Mesendoderm (in vitro differentiated cells): ENCODE measurements at regions not wholly inside any gene's neighbourhood (a gene's known extent, or its start where the extent isn't known, plus 50 kb on each side); places are given as distances from the start of the nearest gene placed in this dataset.
A peak's percentile ranks its signal among the peaks of the same experiment; 100 is the strongest.

Source experiments
- DNase-seq: peaks from one replicate; pipeline ENCODE4 v3.0.0; 2013
- H2AK5ac ChIP-seq: 2 replicates; pipeline ENCODE4 v1.6.1; 2013; ENCODE audit warnings: low read length, inconsistent platforms
- H2BK120ac ChIP-seq: 2 replicates; pipeline ENCODE4 v1.6.1; 2013; ENCODE audit warnings: low read depth, mild to moderate bottlenecking, low read length, moderate library complexity, mixed read lengths
- H2BK15ac ChIP-seq: replicated peaks from 2 replicates; pipeline ENCODE4 v1.6.1; 2013; ENCODE audit warnings: low read depth, mild to moderate bottlenecking, moderate library complexity
- H2BK5ac ChIP-seq: 2 replicates; pipeline ENCODE4 v1.6.1; 2013; ENCODE audit warnings: low read length, inconsistent platforms
- H3K18ac ChIP-seq: 2 replicates; pipeline ENCODE4 v1.6.1; 2013; ENCODE audit warnings: mild to moderate bottlenecking, low read length, mixed read lengths
- H3K23ac ChIP-seq: one replicate; pipeline ENCODE4 v1.6.1; 2013; ENCODE audit warnings: low read length
- H3K27ac ChIP-seq: 2 replicates; pipeline ENCODE4 v1.5.1; 2013; ENCODE audit warnings: low read depth, mild to moderate bottlenecking, inconsistent platforms, low read length, moderate library complexity
- H3K27me3 ChIP-seq: 2 replicates; pipeline ENCODE4 v1.6.1; 2013; ENCODE audit warnings: low read length, control low read depth, mild to moderate bottlenecking, inconsistent platforms; ENCODE audit not compliant: insufficient read depth, poor library complexity
- H3K36me3 ChIP-seq: 2 replicates; pipeline ENCODE4 v1.6.1; 2013; ENCODE audit warnings: low read length, inconsistent platforms; ENCODE audit not compliant: control insufficient read depth, insufficient read depth
- H3K4ac ChIP-seq: one replicate; pipeline ENCODE4 v1.6.1; 2013; ENCODE audit warnings: low read depth, mild to moderate bottlenecking, low read length, moderate library complexity
- H3K4me1 ChIP-seq: 2 replicates; pipeline ENCODE4 v1.6.1; 2013; ENCODE audit warnings: low read depth, low read length, inconsistent platforms; ENCODE audit not compliant: control insufficient read depth
- H3K4me2 ChIP-seq: 2 replicates; pipeline ENCODE4 v1.6.1; 2013; ENCODE audit warnings: low read length
- H3K4me3 ChIP-seq: 2 replicates; pipeline ENCODE4 v1.5.1; 2013; ENCODE audit warnings: mild to moderate bottlenecking, low read length
- H3K56ac ChIP-seq: one replicate; pipeline ENCODE4 v1.6.1; 2013; ENCODE audit warnings: low read length
- H3K79me1 ChIP-seq: 2 replicates; pipeline ENCODE4 v1.6.1; 2013; ENCODE audit warnings: low read length, inconsistent platforms
- H3K79me2 ChIP-seq: 2 replicates; pipeline ENCODE4 v1.6.1; 2013; ENCODE audit warnings: mild to moderate bottlenecking, low read length; ENCODE audit not compliant: control insufficient read depth, insufficient read depth
- H3K9ac ChIP-seq: 2 replicates; pipeline ENCODE4 v1.6.1; 2013; ENCODE audit warnings: low read length, inconsistent platforms
- H4K5ac ChIP-seq: one replicate; pipeline ENCODE4 v1.6.1; 2013; ENCODE audit warnings: low read length
- H4K8ac ChIP-seq: one replicate; pipeline ENCODE4 v1.6.1; 2013; ENCODE audit warnings: low read depth, mild to moderate bottlenecking, control low read depth, low read length, moderate library complexity
- WGBS: extraction: QIAGEN DNeasy Blood & Tissue Kit; methylation state at CpG from one replicate; pipeline ENCODE4 v1.1.7; 2013; ENCODE audit warnings: low lambda C conversion rate, missing lambda C conversion rate; ENCODE audit not compliant: insufficient coverage; ENCODE audit errors: extremely low coverage; 5-methylcytosine and 5-hydroxymethylcytosine counted together

DNA sequence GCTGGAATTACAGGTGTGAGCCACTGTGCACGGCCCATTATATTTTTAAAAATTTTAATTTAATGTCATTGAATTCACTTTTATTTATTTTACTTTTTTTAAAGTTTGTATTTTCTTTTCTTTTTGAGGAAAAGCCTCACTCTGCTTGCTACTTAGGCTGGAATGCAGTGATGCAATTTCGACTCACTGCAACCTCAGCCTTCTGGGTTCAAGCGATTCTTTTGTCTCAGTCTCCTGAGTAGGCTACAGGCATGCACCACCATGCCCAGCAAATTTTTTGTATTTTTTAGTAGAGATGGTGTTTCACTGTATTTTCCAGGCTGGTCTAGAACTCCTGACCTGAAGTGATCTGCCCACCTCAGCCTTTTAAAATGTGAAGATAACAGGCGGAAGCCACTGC is 277.5 kb upstream of the HSFY2 start:
- Histone ChIP-seq H4K5ac (no peak overlapping the region), H2BK15ac (no peak overlapping the region), H3K4me1 (no peaks in the 10 kb centered on the region), H3K27me3 (no peaks in the 10 kb centered on the region), H3K56ac (no peak overlapping the region), H4K8ac (no peak overlapping the region), H3K4me3 (no peak overlapping the region), H3K79me2 (no peaks in the 10 kb centered on the region), H3K9ac (no peak overlapping the region), H3K4ac (no peak overlapping the region), H2BK5ac (no peak overlapping the region), H2BK120ac (no peak overlapping the region), H3K36me3 (no peaks in the 10 kb centered on the region), H3K18ac (no peak overlapping the region), H3K23ac (no peak overlapping the region), H3K27ac (no peak overlapping the region), H3K79me1 (no peaks in the 10 kb centered on the region), H2AK5ac (no peak overlapping the region), H3K4me2 (no peak overlapping the region)
- no peak for DNase-seq
- WGBS, result no CpG with 5 or more reads among the region's 4 CpGs

DNA sequence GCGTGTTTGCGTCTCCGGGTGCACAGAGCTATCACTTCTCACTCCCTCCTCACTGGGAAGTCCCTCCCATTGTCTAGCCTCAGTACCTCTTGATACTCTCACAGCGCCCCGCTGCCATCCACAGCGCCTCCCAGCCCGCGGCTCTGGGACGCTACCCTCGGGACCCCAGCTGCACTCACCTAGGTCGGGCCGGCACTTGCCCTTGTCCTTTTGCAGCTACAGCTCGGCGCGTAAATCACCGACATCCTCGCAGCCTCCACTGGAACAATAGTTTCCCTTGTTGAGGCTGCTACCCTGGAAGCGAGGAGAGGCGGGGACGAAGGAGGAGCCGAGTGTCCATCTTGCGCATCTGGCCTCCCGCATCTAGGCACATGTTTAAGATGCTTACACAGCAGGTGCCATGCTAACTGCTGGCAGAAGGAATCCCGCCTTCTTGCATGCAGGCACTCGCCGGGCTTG is 269.5 kb upstream of the HSFY2 start:
- H3K79me1 ChIP-seq, result no peaks in the 10 kb centered on the region
- no peak overlapping the region for H3K4me3 ChIP-seq
- H2AK5ac ChIP-seq, result no peak overlapping the region
- no peak overlapping the region for H3K23ac ChIP-seq
- no CpG with 5 or more reads among the region's 26 CpGs for WGBS
- DNase-seq, result peak; percentile 80
- H3K9ac ChIP-seq, result peak overlapping the region; percentile 27
- no peak overlapping the region for H3K18ac ChIP-seq
- H4K8ac ChIP-seq, result no peak overlapping the region
- peak overlapping the region; percentile 34 for H3K4me2 ChIP-seq
- no peak overlapping the region for H2BK5ac ChIP-seq
- H3K79me2 ChIP-seq, result no peaks in the 10 kb centered on the region
- H3K27me3 ChIP-seq, result no peaks in the 10 kb centered on the region
- no peak overlapping the region for H3K27ac ChIP-seq
- H2BK120ac ChIP-seq, result no peak overlapping the region
- no peak overlapping the region for H4K5ac ChIP-seq
- H3K56ac ChIP-seq, result peak overlapping the region; percentile 64
- H3K36me3 ChIP-seq, result no peaks in the 10 kb centered on the region
- H3K4ac ChIP-seq, result no peak overlapping the region
- no peak overlapping the region for H2BK15ac ChIP-seq
- no peaks in the 10 kb centered on the region for H3K4me1 ChIP-seq

DNA sequence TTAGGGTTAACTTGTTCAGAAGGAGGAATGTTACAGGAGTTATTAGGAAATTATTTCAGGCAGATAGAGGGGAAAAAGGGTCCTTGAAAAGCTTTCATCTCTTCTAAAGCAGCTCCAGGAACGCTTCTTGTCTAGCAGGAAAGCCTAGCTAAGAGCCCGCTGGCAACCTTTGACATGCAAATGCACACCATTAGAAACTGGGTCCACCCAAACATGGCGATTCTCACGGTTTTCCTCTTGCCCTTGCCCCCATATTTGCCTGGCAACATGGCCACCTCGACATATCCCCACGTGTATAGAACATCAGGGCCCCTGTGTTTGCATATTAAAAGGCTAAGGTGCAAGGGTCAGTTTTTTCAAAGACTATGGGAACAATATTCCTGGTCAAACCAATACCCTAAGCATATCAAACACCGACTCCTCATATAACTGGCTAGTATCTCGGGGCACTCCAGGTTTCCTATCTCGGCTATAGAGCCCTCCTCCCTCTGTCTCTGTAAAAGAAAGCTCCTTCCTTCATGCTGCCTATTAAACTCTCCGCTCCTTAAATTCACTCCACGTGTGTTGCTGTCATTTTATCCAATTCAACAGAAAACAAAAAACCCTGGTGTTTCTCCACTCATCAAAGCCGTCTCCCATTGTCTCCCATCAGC is 268.9 kb upstream of the HSFY2 start:
- Histone ChIP-seq H3K4ac (no peak overlapping the region), H3K18ac (no peak overlapping the region), H4K8ac (no peak overlapping the region), H3K4me1 (no peaks in the 10 kb centered on the region), H2BK5ac (no peak overlapping the region), H3K27ac (no peak overlapping the region), H2BK15ac (no peak overlapping the region), H3K79me1 (no peaks in the 10 kb centered on the region), H3K23ac (no peak overlapping the region), H2AK5ac (no peak overlapping the region), H3K4me3 (no peak overlapping the region), H3K9ac (peak overlapping the region; percentile 40), H3K4me2 (peak overlapping the region; percentile 34), H3K36me3 (no peaks in the 10 kb centered on the region), H3K56ac (peak overlapping the region; percentile 64), H4K5ac (no peak overlapping the region), H3K27me3 (no peaks in the 10 kb centered on the region), H2BK120ac (no peak overlapping the region), H3K79me2 (no peaks in the 10 kb centered on the region)
- peak; percentile 54 for DNase-seq
- WGBS, result no CpG with 5 or more reads among the region's 12 CpGs

DNA sequence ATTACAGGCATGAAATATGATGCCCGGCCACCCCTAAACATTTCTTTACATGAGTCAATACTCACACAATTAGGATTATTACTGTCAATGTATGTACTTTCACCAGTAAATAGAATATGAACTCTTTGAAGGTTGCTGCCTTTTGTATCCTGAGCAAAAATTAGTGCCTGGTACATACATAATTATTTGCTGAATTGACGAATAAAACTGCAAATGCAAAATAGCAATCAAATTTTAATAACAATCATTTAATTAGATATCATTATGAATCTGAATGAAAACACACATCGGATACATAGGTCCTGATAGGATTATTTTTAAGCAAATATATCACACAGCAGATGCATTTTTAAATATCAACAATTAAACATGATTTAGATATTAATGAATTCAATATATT is 253.1 kb upstream of the HSFY2 start:
- Histone ChIP-seq H4K8ac (no peak overlapping the region), H3K4me2 (no peak overlapping the region), H3K79me2 (no peaks in the 10 kb centered on the region), H3K27ac (no peak overlapping the region), H4K5ac (no peak overlapping the region), H3K4me1 (no peaks in the 10 kb centered on the region), H3K9ac (no peak overlapping the region), H2BK15ac (no peak overlapping the region), H3K27me3 (no peaks in the 10 kb centered on the region), H3K23ac (no peak overlapping the region), H3K56ac (no peak overlapping the region), H2BK120ac (no peak overlapping the region), H2BK5ac (no peak overlapping the region), H3K36me3 (no peaks in the 10 kb centered on the region), H3K4me3 (no peak overlapping the region), H3K79me1 (no peaks in the 10 kb centered on the region), H3K4ac (no peak overlapping the region), H3K18ac (no peak overlapping the region), H2AK5ac (no peak overlapping the region)
- no CpG with 5 or more reads among the region's 3 CpGs for WGBS
- no peak for DNase-seq

DNA sequence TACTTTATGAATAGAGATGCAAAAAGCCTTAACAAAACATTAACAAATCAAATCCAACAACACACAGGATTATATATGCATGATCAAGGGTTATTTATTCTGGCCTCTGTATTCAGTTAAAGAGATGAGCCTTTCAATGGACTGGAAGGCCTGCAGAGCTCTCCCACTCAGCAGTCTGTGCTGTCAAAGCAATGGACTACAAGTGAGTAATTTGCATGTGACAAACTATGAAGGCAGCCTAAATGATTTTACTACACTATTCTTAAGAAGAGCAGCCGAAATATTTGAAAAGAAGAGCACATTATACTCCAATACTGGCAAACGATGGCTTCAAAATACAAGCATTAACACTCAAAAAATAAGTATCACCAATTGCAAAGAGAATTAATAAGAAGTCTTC is 250.4 kb upstream of the HSFY2 start:
- no peak overlapping the region for H2BK15ac ChIP-seq

DNA sequence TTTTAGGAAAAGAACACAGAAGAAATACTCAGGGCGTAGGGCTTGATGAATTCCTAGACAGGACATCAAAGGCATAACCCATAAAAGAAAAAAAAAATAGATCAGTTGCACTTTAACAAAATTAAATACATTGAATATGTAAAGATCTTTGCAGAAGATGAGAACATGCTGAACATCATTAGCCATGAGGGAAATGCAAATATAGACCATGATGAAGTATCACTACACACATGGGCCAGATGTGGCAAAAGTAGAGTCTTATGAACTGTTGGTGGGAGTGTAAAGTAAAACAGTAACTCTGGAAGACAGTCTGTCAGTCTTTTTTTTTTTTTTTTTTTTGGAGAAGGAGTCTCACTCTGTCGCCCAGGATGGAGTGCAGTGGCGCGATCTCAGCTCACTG is 246.7 kb upstream of the HSFY2 start:
- Histone ChIP-seq H2BK15ac (no peak overlapping the region), H3K18ac (no peak overlapping the region), H2BK5ac (no peak overlapping the region), H3K27me3 (no peaks in the 10 kb centered on the region), H3K27ac (no peak overlapping the region), H3K4ac (no peak overlapping the region), H3K4me1 (no peaks in the 10 kb centered on the region), H2AK5ac (no peak overlapping the region), H3K4me3 (no peak overlapping the region), H4K5ac (no peak overlapping the region), H3K36me3 (no peaks in the 10 kb centered on the region), H4K8ac (no peak overlapping the region), H3K4me2 (no peak overlapping the region), H2BK120ac (no peak overlapping the region), H3K56ac (no peak overlapping the region), H3K23ac (no peak overlapping the region), H3K79me2 (no peaks in the 10 kb centered on the region), H3K79me1 (no peaks in the 10 kb centered on the region), H3K9ac (no peak overlapping the region)
- no peak for DNase-seq
- no CpG with 5 or more reads among the region's 4 CpGs for WGBS

More for the DNA sequence above, 250.4 kb upstream of the HSFY2 start:
- H3K27me3 ChIP-seq, result no peaks in the 10 kb centered on the region
- no peak overlapping the region for H4K5ac ChIP-seq
- H3K79me1 ChIP-seq, result no peaks in the 10 kb centered on the region
- H2AK5ac ChIP-seq, result no peak overlapping the region
- H2BK120ac ChIP-seq, result no peak overlapping the region
- H3K18ac ChIP-seq, result no peak overlapping the region
- H3K4me2 ChIP-seq, result no peak overlapping the region
- H3K23ac ChIP-seq, result no peak overlapping the region
- H3K4ac ChIP-seq, result no peak overlapping the region
- no CpG with 5 or more reads among the region's 2 CpGs for WGBS
- no peak overlapping the region for H3K56ac ChIP-seq
- no peaks in the 10 kb centered on the region for H3K36me3 ChIP-seq
- no peak overlapping the region for H4K8ac ChIP-seq
- DNase-seq, result no peak
- no peak overlapping the region for H3K9ac ChIP-seq
- no peak overlapping the region for H3K4me3 ChIP-seq
- no peaks in the 10 kb centered on the region for H3K79me2 ChIP-seq
- no peak overlapping the region for H2BK5ac ChIP-seq
- H3K27ac ChIP-seq, result no peak overlapping the region
- no peaks in the 10 kb centered on the region for H3K4me1 ChIP-seq
